Activated T-cell treated with anti-CD3 and anti-CD28 coated beads, Interleukin-2, amount 50 U/mL, for 4 hours (primary cell): ENCODE measurements at regions not wholly inside any gene's neighbourhood (a gene's known extent, or its start where the extent isn't known, plus 50 kb on each side); places are given as distances from the start of the nearest gene placed in this dataset.

Source experiments
- ATAC-seq, 2 donors: fragments of 200-7000 bp; cut with Tn5 transposase; one replicate each; pipeline ENCODE4 v1.10.0; 2021
- DNase-seq: peaks from one replicate; pipeline ENCODE4 v3.0.0-alpha.2; 2020
- H3K27me3 Mint-ChIP-seq: one replicate; pipeline ENCODE4 v1.8.0; 2021; ENCODE audit warnings: low read depth, mixed read lengths
- H3K36me3 Mint-ChIP-seq: one replicate; pipeline ENCODE4 v1.8.0; 2022; ENCODE audit warnings: mixed read lengths; ENCODE audit not compliant: insufficient read depth
- H3K4me1 Mint-ChIP-seq: one replicate; pipeline ENCODE4 v1.8.0; 2021; ENCODE audit warnings: low read depth, mixed read lengths
- H3K4me3 Mint-ChIP-seq: one replicate; pipeline ENCODE4 v1.8.0; 2021; ENCODE audit warnings: mild to moderate bottlenecking, moderate library complexity, mixed read lengths
- H3K9me3 Mint-ChIP-seq: one replicate; pipeline ENCODE4 v1.8.0; 2021; ENCODE audit warnings: mixed read lengths

DNA sequence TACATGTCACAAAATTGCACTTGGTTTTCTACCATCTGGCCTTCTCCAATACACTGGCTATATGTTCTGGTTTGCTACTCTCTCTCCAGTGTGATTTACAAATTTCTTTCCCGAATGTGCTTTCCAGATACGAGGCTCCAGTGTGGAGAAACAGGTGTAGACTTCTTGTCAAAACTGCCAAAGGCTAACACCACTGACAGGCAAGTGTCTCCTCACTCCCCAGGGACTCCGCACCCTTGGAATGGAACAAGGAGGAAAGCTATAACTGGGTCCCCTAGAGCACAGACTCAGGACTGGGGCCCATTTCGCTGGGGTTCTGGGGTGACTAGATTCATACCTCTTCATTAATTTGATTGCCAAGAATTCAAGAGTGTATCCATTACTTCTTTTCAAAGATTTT is 161.8 kb downstream of the FOXO1 start:
- ATAC-seq (no peak), DNase-seq (no peak)
- Mint-ChIP-seq H3K27me3 (no peaks in the 10 kb centered on the region), H3K36me3 (no peaks in the 10 kb centered on the region), H3K9me3 (no peaks in the 10 kb centered on the region), H3K4me3 (no peak overlapping the region), H3K4me1 (peaks cover 37% of the 10 kb centered on the region)

DNA sequence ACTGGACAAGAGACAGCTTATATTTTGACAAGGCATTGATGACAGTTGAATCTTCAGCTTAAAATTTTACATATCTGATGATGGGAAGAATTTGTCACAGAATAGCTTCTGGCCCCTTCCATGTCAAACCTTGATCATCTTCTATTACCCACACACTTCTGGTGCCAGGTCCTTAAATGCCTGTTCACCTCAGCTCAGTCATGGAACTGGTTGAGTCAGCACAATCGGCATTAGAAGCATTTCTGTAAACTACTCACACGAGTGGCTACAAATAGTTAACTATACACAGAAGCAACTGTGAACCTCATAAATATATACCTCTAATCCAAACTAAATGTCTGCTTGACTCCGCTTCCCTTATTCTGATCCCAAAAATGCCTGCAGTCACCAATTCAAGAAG is 161.2 kb downstream of the FOXO1 start:
- H3K36me3 Mint-ChIP-seq = no peaks in the 10 kb centered on the region
- peaks cover 37% of the 10 kb centered on the region for H3K4me1 Mint-ChIP-seq
- no peaks in the 10 kb centered on the region for H3K27me3 Mint-ChIP-seq
- H3K9me3 Mint-ChIP-seq = no peaks in the 10 kb centered on the region
- ATAC-seq (no peak), DNase-seq (no peak)
- no peak overlapping the region for H3K4me3 Mint-ChIP-seq
